GM19239 (cell line): ENCODE measurements at regions not wholly inside any gene's neighbourhood (a gene's known extent, or its start where the extent isn't known, plus 50 kb on each side); places are given as distances from the start of the nearest gene placed in this dataset.

Experiments
- DNase-seq: peaks from one replicate; pipeline ENCODE4 v3.0.0; 2011; ENCODE audit warnings: low spot score; ENCODE audit not compliant: insufficient read length
- FAIRE-seq: peaks from 2 replicates; lab custom pipeline; 2011; peaks lifted over from hg19 to GRCh38; lab: Jason Lieb, UNC

GRCh38 chr1:30190511-30191153 is 532.8 kb downstream of the MATN1 start:
- DNase-seq = no peak
- no peak for FAIRE-seq

- DNase-seq = no peak
- no peak for FAIRE-seq
Observed at GRCh38 chr1:30189818-30190500, 533.4 kb downstream of the MATN1 start.

GRCh38 chr1:30188999-30189398 is 534.4 kb downstream of the MATN1 start:
- no peak for FAIRE-seq

GRCh38 chr1:30188329-30188728 is 535.1 kb downstream of the MATN1 start:
- FAIRE-seq = no peak

More at GRCh38 chr1:30188999-30189398, 534.4 kb downstream of the MATN1 start:
- DNase-seq = no peak

GRCh38 chr1:30187413-30188023 is 535.9 kb downstream of the MATN1 start:
- DNase-seq (no peak), FAIRE-seq (no peak)

More at GRCh38 chr1:30188329-30188728, 535.1 kb downstream of the MATN1 start:
- DNase-seq = no peak

GRCh38 chr1:30186586-30186985 is 536.8 kb downstream of the MATN1 start:
- FAIRE-seq = no peak
- no peak for DNase-seq

- no peak for DNase-seq
- FAIRE-seq = no peak
Observed at GRCh38 chr1:30185809-30186208, 537.6 kb downstream of the MATN1 start.

GRCh38 chr1:30185313-30185712 is 538.1 kb downstream of the MATN1 start:
- FAIRE-seq (no peak), DNase-seq (no peak)

GRCh38 chr1:30184393-30185141 is 538.8 kb downstream of the MATN1 start:
- FAIRE-seq = no peak

GRCh38 chr1:30183895-30184294 is 539.5 kb downstream of the MATN1 start:
- DNase-seq (no peak), FAIRE-seq (no peak)

More at GRCh38 chr1:30184393-30185141, 538.8 kb downstream of the MATN1 start:
- DNase-seq = no peak

GRCh38 chr1:30183006-30183405 is 540.4 kb downstream of the MATN1 start:
- no peak for DNase-seq
- no peak for FAIRE-seq

- DNase-seq (no peak), FAIRE-seq (no peak)
Observed at GRCh38 chr1:30179942-30180543, 543.3 kb downstream of the MATN1 start.

- FAIRE-seq = no peak
Observed at GRCh38 chr1:30176477-30176876, 546.9 kb downstream of the MATN1 start.

GRCh38 chr1:30174499-30174898 is 548.9 kb downstream of the MATN1 start:
- FAIRE-seq (no peak), DNase-seq (no peak)

More at GRCh38 chr1:30176477-30176876, 546.9 kb downstream of the MATN1 start:
- DNase-seq = no peak

GRCh38 chr1:30173560-30173959 is 549.8 kb downstream of the MATN1 start:
- FAIRE-seq (no peak), DNase-seq (no peak)

GRCh38 chr1:30172757-30173156 is 550.6 kb downstream of the MATN1 start:
- DNase-seq (no peak), FAIRE-seq (no peak)

GRCh38 chr1:30172299-30172694 is 551.1 kb downstream of the MATN1 start:
- DNase-seq = no peak

GRCh38 chr1:30171537-30172298 is 551.7 kb downstream of the MATN1 start:
- no peak for FAIRE-seq
- DNase-seq = no peak

More at GRCh38 chr1:30172299-30172694, 551.1 kb downstream of the MATN1 start:
- FAIRE-seq = no peak

GRCh38 chr1:30169269-30169668 is 554.1 kb downstream of the MATN1 start:
- no peak for FAIRE-seq
- no peak for DNase-seq
